HepG2 (cell line): ENCODE measurements at regions not wholly inside any gene's neighbourhood (a gene's known extent, or its start where the extent isn't known, plus 50 kb on each side); places are given as distances from the start of the nearest gene placed in this dataset.

Source experiments
- CHD4 ChIP-seq: fragments of 200-600 bp; sonication (generic); IDR thresholded peaks from 2 replicates; pipeline ENCODE4 v1.7.0; 2017; ENCODE audit warnings: mild to moderate bottlenecking, low read length, borderline replicate concordance
- FOXA3 ChIP-seq: IDR thresholded peaks from 2 replicates; pipeline ENCODE4 v1.6.1; 2016; ENCODE audit warnings: missing genetic modification reagents, missing compliant biosample characterization
- GFI1 ChIP-seq: sonication (generic); formaldehyde crosslinking; IDR thresholded peaks from 2 replicates; pipeline ENCODE4 v1.5.0; 2020; ENCODE audit warnings: missing genetic modification reagents, mild to moderate bottlenecking, borderline replicate concordance
- HHEX ChIP-seq: IDR thresholded peaks from 2 replicates; pipeline ENCODE4 v1.6.1; 2016; ENCODE audit warnings: control low read depth
- HOXD1 ChIP-seq: sonication (generic); formaldehyde crosslinking; IDR thresholded peaks from 2 replicates; pipeline ENCODE4 v1.5.0; 2020; ENCODE audit warnings: missing genetic modification reagents
- KDM1A ChIP-seq: IDR thresholded peaks from 2 replicates; pipeline ENCODE4 v1.6.1; 2016; ENCODE audit warnings: missing compliant biosample characterization
- MAFF ChIP-seq: IDR thresholded peaks from 2 replicates; pipeline ENCODE4 v1.6.1; 2011; ENCODE audit warnings: low read depth, low read length, improper control_type of control experiment
- MATR3 ChIP-seq: sonication (generic); formaldehyde crosslinking; IDR thresholded peaks from 2 replicates; pipeline ENCODE4 v1.4.0; 2020; ENCODE audit warnings: missing genetic modification reagents
- MTF1 ChIP-seq: sonication (generic); formaldehyde crosslinking; IDR thresholded peaks from 2 replicates; pipeline ENCODE4 v1.5.0; 2020; ENCODE audit warnings: missing genetic modification reagents
- PAF1 ChIP-seq: IDR thresholded peaks from 2 replicates; pipeline ENCODE4 v1.6.1; 2016; ENCODE audit warnings: missing genetic modification reagents, missing compliant biosample characterization
- SOX13 ChIP-seq, 3 experiments: fragments of 450-650 bp in 1 of 3; sonication (generic) in 1 of 3; formaldehyde crosslinking in 1 of 3; IDR thresholded peaks in 2 of 3; conservative IDR thresholded peaks in 1 of 3; 2 replicates each; pipeline versions ENCODE4 v1.5.0 to v1.6.1; 2016 to 2020; ENCODE audit warnings: antibody characterized with exemption in 1 of 3, mild to moderate bottlenecking in 1 of 3, missing compliant biosample characterization in 1 of 3, missing genetic modification reagents in 1 of 3, moderate library complexity in 1 of 3
- TBX2 ChIP-seq: sonication (generic); formaldehyde crosslinking; IDR thresholded peaks from 2 replicates; pipeline ENCODE4 v1.5.0; 2020; ENCODE audit warnings: missing genetic modification reagents, mild to moderate bottlenecking, borderline replicate concordance
- TCF7L2 ChIP-seq: IDR thresholded peaks from 2 replicates; pipeline ENCODE4 v1.6.1; 2011; ENCODE audit warnings: mild to moderate bottlenecking, low read depth, low read length, moderate library complexity
- TFDP2 ChIP-seq: sonication (generic); formaldehyde crosslinking; IDR thresholded peaks from 2 replicates; pipeline ENCODE4 v1.4.0; 2020; ENCODE audit warnings: missing genetic modification reagents
- ZNF432 ChIP-seq: sonication (generic); formaldehyde crosslinking; IDR thresholded peaks from 2 replicates; pipeline ENCODE4 v1.5.0; 2020; ENCODE audit warnings: missing genetic modification reagents, mild to moderate bottlenecking, borderline replicate concordance
- ZNF629 ChIP-seq: sonication (generic); formaldehyde crosslinking; conservative IDR thresholded peaks from 2 replicates; pipeline ENCODE4 v1.5.0; 2020; ENCODE audit warnings: missing genetic modification reagents
- ZNF746 ChIP-seq: sonication (generic); formaldehyde crosslinking; IDR thresholded peaks from 2 replicates; pipeline ENCODE4 v1.8.0; 2022; ENCODE audit warnings: mild to moderate bottlenecking, missing genetic modification reagents
- TF ChIP-seq, protein P1 (sequence below): sonication (generic); formaldehyde crosslinking; IDR thresholded peaks from 2 replicates; pipeline ENCODE4 v1.9.0; 2021; ENCODE audit warnings: mild to moderate bottlenecking, missing genetic modification reagents
- TF ChIP-seq, protein P2 (sequence below): sonication (generic); formaldehyde crosslinking; IDR thresholded peaks from 2 replicates; pipeline ENCODE4 v1.5.0; 2020; ENCODE audit warnings: mild to moderate bottlenecking, missing genetic modification reagents, moderate library complexity

- TF ChIP-seq TFDP2 (CRISPR knock-in tag) (no peak), TCF7L2 (no peak), SOX13 (IDR thresholded peaks at IDR 0.05) (no peak), SOX13 (CRISPR knock-in tag; conservative IDR thresholded peaks at IDR 0.05 in 1 of 2, IDR thresholded peaks at IDR 0.05 in 1 of 2) (peak in 1 of 2 experiments; percentile 69; a peak in 2 of 4 replicates), MTF1 (CRISPR knock-in tag) (no peak), HOXD1 (no peak), TBX2 (CRISPR knock-in tag) (no peak), PAF1 (CRISPR knock-in tag) (no peak), GFI1 (CRISPR knock-in tag) (peak; percentile 54; the same call in 1 of the 2 replicates), CHD4 (no peak), FOXA3 (CRISPR knock-in tag) (no peak), ZNF629 (CRISPR knock-in tag) (no peak), ZNF746 (no peak), HHEX (CRISPR knock-in tag) (no peak), MATR3 (CRISPR knock-in tag) (no peak), MAFF (0 out of 2 replicates have a peak, but pooled peaks have one; percentile 2), KDM1A (CRISPR knock-in tag) (no peak), ZNF432 (CRISPR knock-in tag) (no peak)
- TF ChIP-seq, protein P1, sequence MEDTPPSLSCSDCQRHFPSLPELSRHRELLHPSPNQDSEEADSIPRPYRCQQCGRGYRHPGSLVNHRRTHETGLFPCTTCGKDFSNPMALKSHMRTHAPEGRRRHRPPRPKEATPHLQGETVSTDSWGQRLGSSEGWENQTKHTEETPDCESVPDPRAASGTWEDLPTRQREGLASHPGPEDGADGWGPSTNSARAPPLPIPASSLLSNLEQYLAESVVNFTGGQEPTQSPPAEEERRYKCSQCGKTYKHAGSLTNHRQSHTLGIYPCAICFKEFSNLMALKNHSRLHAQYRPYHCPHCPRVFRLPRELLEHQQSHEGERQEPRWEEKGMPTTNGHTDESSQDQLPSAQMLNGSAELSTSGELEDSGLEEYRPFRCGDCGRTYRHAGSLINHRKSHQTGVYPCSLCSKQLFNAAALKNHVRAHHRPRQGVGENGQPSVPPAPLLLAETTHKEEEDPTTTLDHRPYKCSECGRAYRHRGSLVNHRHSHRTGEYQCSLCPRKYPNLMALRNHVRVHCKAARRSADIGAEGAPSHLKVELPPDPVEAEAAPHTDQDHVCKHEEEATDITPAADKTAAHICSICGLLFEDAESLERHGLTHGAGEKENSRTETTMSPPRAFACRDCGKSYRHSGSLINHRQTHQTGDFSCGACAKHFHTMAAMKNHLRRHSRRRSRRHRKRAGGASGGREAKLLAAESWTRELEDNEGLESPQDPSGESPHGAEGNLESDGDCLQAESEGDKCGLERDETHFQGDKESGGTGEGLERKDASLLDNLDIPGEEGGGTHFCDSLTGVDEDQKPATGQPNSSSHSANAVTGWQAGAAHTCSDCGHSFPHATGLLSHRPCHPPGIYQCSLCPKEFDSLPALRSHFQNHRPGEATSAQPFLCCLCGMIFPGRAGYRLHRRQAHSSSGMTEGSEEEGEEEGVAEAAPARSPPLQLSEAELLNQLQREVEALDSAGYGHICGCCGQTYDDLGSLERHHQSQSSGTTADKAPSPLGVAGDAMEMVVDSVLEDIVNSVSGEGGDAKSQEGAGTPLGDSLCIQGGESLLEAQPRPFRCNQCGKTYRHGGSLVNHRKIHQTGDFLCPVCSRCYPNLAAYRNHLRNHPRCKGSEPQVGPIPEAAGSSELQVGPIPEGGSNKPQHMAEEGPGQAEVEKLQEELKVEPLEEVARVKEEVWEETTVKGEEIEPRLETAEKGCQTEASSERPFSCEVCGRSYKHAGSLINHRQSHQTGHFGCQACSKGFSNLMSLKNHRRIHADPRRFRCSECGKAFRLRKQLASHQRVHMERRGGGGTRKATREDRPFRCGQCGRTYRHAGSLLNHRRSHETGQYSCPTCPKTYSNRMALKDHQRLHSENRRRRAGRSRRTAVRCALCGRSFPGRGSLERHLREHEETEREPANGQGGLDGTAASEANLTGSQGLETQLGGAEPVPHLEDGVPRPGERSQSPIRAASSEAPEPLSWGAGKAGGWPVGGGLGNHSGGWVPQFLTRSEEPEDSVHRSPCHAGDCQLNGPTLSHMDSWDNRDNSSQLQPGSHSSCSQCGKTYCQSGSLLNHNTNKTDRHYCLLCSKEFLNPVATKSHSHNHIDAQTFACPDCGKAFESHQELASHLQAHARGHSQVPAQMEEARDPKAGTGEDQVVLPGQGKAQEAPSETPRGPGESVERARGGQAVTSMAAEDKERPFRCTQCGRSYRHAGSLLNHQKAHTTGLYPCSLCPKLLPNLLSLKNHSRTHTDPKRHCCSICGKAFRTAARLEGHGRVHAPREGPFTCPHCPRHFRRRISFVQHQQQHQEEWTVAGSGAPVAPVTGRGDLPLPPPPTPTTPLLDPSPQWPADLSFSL, result no peak
- TF ChIP-seq, protein P2, sequence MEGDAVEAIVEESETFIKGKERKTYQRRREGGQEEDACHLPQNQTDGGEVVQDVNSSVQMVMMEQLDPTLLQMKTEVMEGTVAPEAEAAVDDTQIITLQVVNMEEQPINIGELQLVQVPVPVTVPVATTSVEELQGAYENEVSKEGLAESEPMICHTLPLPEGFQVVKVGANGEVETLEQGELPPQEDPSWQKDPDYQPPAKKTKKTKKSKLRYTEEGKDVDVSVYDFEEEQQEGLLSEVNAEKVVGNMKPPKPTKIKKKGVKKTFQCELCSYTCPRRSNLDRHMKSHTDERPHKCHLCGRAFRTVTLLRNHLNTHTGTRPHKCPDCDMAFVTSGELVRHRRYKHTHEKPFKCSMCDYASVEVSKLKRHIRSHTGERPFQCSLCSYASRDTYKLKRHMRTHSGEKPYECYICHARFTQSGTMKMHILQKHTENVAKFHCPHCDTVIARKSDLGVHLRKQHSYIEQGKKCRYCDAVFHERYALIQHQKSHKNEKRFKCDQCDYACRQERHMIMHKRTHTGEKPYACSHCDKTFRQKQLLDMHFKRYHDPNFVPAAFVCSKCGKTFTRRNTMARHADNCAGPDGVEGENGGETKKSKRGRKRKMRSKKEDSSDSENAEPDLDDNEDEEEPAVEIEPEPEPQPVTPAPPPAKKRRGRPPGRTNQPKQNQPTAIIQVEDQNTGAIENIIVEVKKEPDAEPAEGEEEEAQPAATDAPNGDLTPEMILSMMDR (CRISPR knock-in tag), result no peak
These were observed 155.8 kb upstream of the LRIG1 start (continued) for GRCh38 chr3:66656609-66657008.
